Cerebellar cortex (tissue), 1 donor: ENCODE measurements at regions not wholly inside any gene's neighbourhood (a gene's known extent, or its start where the extent isn't known, plus 50 kb on each side); places are given as distances from the start of the nearest gene placed in this dataset.

Source experiments
- DNase-seq: peaks from one replicate; pipeline ENCODE4 v3.0.0-alpha.2; 2015; ENCODE audit warnings: low spot score

DNA sequence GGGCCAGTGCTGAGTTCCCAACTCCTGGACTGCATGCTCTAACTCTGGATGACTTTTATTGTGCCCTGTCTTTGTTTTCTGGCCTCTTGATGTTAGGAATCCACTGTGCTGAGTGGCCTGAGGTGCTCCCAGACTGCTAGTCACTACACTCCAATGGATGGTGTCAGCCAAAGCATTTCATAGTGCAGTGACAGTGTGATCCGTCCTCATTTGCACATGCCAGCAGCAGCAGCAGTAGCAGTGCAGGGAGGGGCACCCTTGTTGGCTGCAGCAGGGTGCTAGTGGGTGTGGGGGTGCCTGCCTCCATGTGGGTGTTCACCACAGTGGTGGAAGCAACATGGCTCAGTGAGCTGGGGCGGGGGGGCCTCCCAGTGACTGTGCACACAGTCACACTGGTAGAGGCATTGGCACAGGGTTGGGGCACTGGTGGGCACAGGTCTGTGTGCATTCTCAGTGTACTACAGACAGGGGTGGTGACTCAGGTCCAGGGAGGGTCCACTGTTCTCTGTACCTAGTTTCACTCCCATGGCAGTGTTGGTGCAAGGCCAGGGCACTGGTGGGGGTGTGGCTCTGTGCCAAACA, 214.0 kb downstream of the ZC3H11B start:
- no peak for DNase-seq

DNA sequence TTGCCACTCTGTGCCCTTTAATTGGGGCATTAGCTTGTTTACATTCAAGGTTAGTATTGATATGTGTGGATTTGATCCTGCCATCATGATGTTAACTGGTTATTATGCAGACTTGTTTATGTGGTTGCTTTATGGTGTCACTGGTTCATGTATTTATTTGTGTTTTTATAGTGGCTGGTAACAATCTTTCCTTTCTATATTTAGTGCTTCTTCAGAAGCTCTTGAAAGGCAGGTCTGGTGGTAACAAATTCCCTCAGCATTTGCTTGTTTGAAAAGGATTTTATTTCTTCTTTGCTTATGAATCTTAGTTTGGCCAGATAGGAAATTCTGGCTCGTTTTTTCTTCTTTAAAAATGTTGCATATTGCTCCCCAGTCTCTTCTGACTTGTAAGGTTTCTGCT, 215.4 kb downstream of the ZC3H11B start:
- DNase-seq, result no peak

DNA sequence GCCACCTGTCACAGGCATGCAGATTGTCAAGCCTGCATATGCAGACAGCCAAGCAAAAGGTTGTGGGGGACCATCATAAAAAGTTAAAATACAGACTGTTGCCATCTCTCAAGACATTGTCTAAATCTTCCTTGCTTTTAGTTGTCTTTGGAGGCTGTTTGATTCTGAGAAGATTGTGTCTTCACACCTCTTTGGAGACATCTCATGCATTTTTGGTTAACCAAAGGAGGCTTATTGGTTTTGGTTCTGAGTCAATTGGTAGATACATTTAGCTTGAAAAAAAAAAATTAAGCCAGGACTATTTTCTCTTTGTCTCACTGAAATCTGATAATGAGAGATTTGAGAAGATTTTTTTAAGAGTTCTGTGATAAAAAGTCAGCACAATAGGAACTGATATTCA, 217.6 kb downstream of the LYPLAL1 start:
- DNase-seq, result no peak

DNA sequence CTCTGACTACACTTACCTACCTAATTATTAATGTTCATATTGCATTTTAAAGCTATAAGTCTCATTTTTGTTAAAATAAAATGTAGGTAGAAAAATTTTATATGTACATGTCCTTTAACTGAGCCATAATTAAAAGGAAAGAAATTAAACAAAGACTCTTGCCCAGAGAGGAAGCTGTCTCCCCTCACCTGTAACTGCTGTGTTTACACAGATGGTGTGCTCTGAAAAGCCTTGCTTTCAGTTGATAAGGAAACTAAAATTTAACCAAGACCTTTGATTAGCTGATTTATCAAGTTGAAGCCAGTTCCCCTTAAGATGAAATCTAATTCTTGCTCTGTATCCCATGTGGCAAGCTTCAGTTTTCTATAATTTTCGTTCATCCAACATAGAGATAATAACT, 213.5 kb downstream of the LYPLAL1 start:
- no peak for DNase-seq

DNA sequence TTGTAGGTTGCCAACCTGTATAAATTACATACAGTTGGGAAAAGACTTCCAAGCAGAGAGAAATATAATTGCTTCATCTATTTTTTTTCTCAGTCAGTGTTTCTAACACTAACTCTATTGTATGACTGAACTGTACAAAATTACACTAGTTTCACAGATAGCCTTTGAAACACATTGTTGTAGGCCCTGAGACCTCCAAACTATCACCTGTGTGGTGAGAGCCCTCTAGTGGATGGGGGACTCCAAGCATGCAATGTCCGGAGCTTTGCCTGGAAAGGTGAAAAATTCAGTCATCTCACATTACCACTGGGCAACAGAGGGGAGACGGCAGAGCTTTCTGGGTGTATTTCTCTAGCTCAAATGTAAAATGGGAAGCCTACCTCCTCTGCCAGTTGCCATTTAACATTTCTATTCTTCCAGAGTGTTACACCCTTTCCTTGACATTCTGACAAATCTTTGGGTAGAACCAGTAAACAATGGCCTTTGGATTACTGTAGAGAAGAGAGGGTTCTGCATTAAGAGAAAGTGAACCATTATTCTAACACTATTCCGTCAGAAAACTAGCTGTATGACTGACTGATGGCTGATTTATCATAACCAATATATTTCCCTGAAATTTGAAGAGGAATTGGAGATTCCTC, 212.2 kb downstream of the LYPLAL1 start:
- peak; percentile 25 for DNase-seq

DNA sequence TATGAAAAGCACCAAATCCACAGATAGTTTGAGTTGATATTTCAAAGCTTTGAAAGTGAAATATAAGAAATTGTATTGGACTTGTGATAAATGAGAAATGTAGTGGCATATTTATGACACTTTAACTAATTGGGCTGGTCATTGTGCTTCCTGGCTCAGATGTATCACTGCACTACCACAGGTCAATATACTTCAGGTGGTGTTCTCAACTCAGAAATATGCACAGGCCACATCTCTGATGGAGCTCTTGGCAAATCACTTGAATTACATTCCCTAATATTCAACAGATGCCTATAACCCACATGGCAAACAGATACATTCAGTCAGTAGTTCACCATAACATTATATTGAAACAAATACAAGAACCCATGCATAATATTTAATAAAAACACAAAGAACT, 209.6 kb downstream of the LYPLAL1 start:
- no peak for DNase-seq

DNA sequence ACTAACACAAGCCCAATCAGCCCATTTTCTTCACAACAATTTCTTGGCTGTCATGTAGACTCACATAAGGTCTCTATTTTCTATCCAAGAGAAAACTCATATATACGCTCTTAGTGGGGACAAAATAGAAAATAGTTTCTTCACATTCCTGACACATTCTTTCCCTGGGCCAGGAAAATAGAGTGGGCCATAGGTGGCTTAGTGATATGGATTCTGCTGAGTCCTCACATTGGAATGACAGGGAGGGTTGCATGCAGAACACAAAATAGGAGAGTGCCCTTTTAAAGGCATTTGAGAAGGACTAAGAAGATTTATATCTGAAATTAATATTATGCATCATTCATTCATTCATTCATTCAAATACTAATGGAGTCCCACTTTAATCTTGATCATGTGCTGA, 207.7 kb downstream of the LYPLAL1 start:
- no peak for DNase-seq

DNA sequence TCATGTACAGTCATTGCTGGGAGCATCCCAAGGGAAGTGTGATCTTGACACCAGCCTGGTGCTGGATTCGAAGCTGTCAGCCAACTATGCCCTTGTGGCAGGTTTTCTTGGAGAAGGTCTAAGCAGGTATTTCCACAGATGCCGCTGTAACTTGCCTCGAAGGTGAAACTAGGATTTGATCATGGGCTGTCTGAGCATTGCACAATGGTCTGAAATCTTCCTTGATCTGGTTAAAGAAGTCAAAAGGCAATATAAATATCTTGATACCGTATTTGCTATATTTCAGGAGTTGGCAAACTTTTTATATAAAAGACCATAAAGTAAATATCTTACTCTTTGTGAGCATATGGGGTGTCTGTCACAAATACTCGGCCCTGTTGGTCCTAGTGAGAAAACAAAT, 206.8 kb downstream of the LYPLAL1 start:
- DNase-seq, result no peak

DNA sequence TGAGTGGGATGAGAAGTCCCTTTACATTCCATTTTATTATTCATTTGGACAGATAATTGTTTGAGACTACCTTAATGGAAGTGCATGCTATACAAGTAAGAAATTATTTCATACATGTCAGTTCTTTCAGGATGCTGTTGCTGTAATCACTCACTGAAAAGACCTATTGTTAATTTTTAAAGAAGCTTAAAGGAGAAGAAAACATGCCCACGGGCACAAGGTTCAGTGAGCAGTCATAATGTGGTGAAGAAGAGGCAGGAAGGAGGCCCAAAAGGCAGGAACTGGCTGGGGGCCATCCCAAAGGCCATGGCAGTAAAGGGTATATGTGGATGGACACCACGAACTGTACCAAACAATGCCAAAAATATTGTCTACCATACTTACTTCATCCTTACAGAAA, 206.0 kb downstream of the LYPLAL1 start:
- no peak for DNase-seq

DNA sequence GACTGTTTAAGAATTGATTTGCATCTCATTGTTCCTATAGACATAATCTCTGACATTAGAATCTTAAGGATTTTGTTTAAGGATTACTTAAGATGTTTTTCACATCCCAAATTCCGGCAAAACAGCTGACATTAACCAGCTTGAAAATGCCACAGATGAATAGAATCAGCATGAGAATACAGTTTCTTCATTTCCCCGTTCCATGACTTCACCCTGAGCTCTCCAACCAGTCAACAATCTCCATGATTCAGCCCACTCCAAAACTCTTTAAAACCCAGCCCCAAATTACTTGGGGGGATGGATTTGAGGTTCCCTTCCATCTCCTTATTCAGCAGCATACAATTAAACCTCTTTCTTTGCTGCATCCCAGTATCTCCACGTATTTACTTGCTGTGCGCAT, 201.0 kb downstream of the LYPLAL1 start:
- DNase-seq, result no peak

DNA sequence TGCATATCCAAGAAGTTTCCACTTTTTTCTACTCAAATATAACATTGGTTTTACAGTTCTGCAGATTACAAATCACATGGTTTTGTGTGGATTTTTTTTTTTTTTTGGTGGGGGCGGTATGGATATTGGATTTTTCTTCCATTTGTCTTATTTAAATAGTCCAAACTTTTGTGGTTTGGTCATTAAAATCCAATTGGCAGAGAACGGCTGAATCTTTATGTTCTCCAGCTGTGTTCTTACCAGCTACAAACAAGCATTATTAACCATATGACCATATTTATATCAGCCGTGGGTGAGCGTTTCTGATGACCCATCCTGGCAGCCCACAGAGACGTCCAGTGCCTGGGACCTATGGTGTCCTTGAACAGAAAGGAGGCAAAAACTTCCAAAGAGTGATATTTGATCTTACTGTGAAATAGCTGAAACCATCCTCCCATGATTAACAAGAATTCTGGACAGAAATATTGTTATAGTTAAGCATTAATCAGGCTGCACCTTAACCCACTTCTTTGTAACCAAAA, 200.4 kb downstream of the LYPLAL1 start:
- no peak for DNase-seq

DNA sequence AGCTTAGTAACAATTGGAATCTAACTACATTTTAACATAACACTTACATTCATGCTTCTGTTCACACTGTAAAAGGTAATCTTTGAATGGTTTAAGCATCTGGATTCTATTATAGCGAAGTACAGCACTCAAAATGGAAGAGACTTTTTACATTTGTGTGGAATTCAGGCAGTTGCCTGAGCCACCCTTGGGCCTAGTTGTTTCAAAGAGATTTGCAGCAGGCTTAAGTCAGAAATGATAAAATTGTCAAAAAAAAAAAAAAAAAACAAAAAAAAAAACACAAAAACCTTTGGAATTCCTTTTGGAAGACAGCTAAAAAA, 199.9 kb downstream of the LYPLAL1 start:
- DNase-seq, result no peak

DNA sequence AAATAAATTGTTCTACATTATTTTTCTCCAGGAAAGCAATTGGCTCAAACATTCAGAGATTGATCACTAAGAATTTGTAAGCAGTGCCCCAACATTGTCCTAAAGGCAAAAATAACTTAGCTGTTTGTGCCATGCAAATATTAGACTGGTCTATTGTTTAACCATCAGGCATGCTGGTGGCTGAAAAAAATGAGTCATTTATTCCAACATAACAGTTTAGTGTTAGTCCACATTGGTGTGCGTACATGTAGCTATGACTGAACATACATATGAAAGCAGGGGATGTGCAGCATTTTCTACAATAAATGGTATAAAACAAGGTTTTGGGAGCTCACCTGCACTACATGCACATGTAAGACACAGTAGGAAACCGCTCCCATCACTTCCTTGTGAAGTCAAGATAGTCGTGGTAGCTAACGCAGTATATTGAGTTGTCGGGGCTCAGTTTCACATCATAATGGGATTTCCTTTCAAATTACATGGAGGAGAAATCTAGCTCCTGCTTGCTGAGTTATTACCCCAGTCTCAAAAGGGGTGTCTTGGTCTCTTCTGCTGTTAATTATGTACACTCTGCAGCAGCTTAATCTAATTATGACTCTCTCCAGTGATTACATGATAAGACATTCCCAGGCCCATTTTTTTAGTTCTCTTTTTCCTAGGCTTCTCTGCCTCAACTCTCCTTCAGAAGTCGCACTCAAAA, 199.4 kb downstream of the LYPLAL1 start:
- DNase-seq, result no peak

DNA sequence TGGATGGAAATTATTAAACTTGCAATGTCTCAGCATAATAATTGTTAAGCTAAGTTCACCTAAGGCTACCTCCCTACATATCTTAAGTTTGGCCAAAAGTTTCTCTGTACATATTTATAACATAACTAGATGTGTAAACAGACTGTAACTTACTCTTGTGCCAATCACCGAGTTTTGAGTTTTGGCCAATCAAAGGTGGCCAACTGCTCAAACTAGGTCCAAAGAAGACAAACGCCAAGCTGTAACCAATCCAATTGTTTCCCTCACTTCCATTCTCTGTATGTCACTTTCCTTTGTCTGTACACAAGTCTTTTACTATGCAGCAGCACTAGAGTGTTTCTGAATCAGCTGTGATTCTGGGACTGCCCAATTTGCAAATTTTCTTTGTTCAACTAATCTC, 197.8 kb downstream of the LYPLAL1 start:
- no peak for DNase-seq

DNA sequence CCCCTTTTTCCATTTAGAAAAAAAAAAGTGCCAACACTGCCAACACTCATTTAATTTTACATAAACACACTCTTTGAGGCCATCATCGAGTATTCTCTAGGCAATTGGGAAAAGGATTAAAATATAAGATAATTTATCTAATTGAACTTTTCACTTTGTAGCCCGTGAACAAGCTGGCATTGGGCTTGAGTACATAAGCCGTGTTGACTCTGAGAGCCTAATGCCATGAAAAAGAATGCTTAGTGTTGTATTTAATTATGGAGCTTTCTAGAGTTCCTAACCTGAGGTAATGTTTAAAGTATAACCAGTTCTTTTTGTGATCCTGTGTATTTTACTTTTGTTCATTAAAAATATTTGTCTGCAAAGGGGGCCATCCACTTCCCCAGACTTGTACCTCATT, 193.8 kb downstream of the LYPLAL1 start:
- no peak for DNase-seq

DNA sequence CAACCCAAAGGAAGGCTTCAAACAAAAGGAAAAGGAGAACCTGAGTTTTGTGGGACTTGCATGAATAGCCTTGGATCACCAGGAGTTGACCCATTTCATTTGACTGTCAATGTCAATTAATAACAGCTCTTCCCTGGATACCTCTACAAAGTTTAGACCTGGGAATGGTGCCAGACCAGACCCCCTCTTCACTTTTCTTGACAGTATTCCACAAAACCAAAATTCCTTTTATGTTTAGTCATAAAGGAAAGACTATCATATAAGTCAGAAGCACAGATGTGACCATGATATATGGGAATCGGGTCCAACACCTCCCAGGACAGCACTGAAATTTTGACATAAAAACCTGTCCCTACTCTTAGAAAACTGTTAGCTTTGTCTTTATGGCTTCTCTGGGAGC, 191.8 kb downstream of the LYPLAL1 start:
- no peak for DNase-seq

DNA sequence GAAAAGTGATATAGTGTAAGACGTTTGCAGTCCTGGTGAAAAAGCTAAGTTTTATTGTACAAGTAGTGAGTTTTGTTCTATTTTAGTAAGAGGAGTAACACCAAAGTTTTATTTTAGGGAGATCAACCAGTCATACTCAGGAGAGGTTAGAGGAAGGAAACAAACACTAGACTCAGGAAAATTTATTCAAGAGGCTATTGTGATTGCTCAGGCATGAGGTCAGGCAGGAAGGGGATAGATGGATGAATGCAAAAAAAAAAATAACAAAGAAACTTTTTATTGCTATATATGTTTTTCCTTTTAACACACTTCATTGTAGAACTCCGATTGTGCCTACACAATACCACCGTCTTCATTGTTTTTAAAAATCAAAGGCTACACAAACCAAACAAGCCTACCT, 189.0 kb downstream of the LYPLAL1 start:
- no peak for DNase-seq

DNA sequence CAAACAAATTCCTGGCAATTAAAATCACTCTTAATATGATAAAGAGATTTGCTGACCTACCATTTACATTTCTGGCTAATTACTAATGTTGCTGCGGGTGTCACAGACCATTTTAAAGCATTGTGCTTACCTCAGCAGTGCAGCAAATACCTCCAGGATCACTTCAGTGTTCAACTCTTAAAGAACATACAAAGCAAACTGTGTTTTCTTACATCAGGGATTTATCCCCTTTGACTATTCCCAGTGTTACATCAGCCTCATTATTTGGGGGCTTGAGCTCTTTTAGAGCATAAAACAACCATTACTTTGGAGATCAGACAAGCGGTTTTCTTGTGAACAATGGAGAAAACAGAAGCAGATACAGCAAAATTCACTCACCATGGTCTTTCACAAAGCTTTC, 185.4 kb downstream of the LYPLAL1 start:
- no peak for DNase-seq

DNA sequence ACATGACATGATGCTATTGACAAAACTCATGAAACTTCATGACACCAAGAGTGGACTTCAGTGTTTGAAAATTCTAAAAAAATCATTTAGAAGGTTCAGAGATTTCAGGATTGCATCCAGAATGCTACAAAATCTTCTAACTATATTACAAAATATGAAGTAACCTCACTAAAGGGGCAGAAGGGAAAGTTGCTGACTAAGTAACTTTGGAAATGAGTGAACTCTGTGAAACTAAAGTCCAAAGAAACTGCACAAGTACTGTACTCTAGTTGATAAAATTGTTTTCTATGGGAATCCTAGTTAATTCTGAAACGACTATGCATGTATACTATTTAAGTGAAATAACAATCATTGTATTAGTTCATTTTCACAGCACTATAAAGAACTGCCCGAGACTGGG, 184.4 kb downstream of the LYPLAL1 start:
- DNase-seq, result no peak

DNA sequence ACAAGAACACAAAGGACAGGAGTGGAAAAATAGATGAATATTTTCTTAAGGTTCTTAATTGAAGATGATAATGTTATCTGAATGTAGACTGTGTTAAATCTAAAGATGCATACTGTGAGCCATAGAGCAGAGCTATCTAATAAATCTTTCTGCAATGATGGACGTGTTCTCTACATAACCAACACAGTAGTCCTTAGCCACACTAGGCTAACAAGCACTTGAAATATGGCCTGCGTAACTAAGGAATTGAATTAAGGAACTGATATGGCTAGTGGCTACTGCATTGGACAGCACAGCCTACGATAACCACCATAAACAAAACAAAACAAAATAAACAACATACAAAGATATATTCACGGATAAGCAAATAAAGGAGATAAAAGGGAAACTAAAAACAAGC, 181.3 kb downstream of the LYPLAL1 start:
- no peak for DNase-seq

DNA sequence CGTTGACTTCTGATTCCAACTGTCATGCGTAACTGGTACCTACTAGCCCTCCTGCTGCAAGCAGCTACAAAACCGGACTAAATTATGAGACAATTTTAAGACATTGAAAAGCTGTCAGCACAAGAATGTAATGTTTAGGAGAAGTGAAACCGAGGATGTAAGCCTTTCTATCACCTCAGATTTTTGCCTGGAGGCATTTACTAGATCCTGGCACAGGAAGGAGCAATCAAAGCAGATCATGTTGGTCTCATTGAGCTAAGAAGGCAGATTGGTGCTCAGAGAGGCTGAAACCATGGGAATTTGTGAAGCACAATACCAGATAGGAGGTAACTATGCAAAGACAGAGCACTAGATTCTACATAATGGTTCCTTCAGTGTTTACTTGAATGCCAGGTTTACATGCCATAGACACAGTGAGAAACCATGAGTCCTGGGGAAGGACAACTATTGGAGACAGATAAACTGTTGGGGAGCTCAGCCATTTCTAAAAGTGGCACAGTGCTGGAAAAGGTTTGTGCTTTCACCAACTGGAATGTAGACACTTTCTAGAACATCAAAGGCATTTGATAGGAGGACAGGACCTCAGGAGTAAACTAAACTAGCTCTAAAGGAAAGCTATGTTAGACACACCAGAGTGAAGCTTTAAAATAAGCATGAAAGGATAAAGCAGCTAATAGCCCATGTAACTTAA, 179.4 kb downstream of the LYPLAL1 start:
- DNase-seq, result no peak

DNA sequence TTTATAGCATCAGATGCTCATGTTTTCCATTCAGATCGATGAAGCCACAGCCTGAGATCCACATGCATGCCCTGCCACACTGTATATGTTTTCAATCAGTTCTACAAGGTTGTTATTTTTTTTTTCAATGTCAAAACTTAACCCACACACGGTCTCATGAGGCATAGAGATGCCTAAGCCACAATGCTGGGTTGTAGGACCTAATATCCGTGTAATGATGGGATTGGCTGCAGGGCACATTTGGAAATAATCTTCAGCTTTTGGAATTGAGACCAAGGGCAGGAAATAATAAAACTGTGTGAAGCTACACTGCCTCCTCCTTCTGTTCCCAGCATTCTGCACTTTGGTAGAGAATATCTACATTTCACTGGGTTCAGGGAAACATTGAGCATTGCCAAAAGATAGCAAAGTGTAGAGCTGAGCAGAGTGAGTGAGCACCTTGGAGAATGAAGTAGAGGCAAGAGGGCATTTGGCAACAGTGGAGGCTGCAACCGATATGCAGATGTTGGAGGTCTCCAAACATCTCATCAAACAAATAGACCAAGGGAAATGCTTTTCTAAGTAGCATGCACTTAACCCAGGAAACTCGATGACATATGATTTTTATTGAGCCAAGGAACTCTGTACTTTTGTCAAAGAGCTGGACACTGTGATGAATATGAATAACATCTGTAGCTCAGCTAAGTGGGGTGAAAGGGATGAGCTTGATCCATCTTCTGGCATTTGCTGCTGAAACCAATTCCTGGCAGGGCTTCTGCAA, 176.7 kb downstream of the LYPLAL1 start:
- DNase-seq, result no peak
